Sigmoid colon (tissue), 4 donors: ENCODE measurements at regions not wholly inside any gene's neighbourhood (a gene's known extent, or its start where the extent isn't known, plus 50 kb on each side); places are given as distances from the start of the nearest gene placed in this dataset.

Experiments
- EP300 ChIP-seq, 4 donors: sonication (generic); formaldehyde crosslinking; IDR thresholded peaks; one replicate each; pipeline ENCODE4 v1.6.1; 2017; ENCODE audit warnings: antibody characterized with exemption in 4 of 4
- POLR2A ChIP-seq, 2 donors: fragments of 450-650 bp; IDR thresholded peaks; one replicate each; pipeline ENCODE4 v1.6.1; 2016; ENCODE audit warnings: antibody characterized with exemption in 2 of 2, mild to moderate bottlenecking in 2 of 2, moderate library complexity in 2 of 2
- POLR2AphosphoS5 ChIP-seq, 4 donors: sonication (generic); formaldehyde crosslinking; IDR thresholded peaks; one replicate each; pipeline ENCODE4 v1.6.1; 2017; ENCODE audit warnings: antibody characterized with exemption in 4 of 4
- TF ChIP-seq, protein P1 (sequence below), 4 experiments: fragments of 450-650 bp in 3 of 4; fragments of 200-600 bp in 1 of 4; IDR thresholded peaks; one replicate each; pipeline ENCODE4 v1.5.1; 2016 to 2019; ENCODE audit warnings: antibody characterized with exemption in 4 of 4, mild to moderate bottlenecking in 3 of 4, moderate library complexity in 2 of 4

DNA sequence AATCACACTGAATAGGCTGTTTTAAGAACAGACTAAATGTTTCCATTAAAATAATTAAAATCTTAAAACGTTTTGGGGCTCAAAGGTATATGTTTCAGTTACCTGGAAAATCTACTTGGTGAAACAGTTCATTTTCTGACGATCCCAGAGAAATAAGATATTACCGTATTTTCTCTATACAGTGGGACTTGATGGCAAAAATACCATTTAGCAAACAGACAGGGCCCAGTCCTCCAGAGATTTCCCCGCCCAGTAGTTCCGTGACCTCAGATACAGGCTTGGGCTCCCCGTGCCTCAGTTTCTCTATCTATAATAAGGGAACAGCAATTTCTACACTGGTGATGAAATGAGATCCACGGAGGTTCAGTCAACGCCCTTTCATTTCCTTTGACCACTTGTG is 304.4 kb downstream of the VRK1 start:
- TF ChIP-seq POLR2A (IDR thresholded peaks at IDR 0.05) = no peak
- TF ChIP-seq, protein P1, sequence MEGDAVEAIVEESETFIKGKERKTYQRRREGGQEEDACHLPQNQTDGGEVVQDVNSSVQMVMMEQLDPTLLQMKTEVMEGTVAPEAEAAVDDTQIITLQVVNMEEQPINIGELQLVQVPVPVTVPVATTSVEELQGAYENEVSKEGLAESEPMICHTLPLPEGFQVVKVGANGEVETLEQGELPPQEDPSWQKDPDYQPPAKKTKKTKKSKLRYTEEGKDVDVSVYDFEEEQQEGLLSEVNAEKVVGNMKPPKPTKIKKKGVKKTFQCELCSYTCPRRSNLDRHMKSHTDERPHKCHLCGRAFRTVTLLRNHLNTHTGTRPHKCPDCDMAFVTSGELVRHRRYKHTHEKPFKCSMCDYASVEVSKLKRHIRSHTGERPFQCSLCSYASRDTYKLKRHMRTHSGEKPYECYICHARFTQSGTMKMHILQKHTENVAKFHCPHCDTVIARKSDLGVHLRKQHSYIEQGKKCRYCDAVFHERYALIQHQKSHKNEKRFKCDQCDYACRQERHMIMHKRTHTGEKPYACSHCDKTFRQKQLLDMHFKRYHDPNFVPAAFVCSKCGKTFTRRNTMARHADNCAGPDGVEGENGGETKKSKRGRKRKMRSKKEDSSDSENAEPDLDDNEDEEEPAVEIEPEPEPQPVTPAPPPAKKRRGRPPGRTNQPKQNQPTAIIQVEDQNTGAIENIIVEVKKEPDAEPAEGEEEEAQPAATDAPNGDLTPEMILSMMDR (IDR thresholded peaks at IDR 0.05) = no peak
- TF ChIP-seq POLR2AphosphoS5 (IDR thresholded peaks at IDR 0.05) = no peak
- TF ChIP-seq EP300 (IDR thresholded peaks at IDR 0.05) = no peak
